GM12865 (cell line): ENCODE measurements at regions not wholly inside any gene's neighbourhood (a gene's known extent, or its start where the extent isn't known, plus 50 kb on each side); places are given as distances from the start of the nearest gene placed in this dataset.

ENCODE experiments used
- DNase-seq: peaks from one replicate; pipeline ENCODE4 v3.0.0; 2010; ENCODE audit warnings: low read depth
- H3K4me3 ChIP-seq: 2 replicates; pipeline ENCODE4 v1.5.1; 2011; ENCODE audit warnings: mild to moderate bottlenecking, low read depth, low read length, control low read depth
- CTCF ChIP-seq: IDR thresholded peaks from 2 replicates; pipeline ENCODE4 v1.5.1; 2011; ENCODE audit warnings: low read length, control low read depth, low read depth, inconsistent platforms; ENCODE audit not compliant: insufficient read depth; ENCODE audit errors: missing control alignments

DNA sequence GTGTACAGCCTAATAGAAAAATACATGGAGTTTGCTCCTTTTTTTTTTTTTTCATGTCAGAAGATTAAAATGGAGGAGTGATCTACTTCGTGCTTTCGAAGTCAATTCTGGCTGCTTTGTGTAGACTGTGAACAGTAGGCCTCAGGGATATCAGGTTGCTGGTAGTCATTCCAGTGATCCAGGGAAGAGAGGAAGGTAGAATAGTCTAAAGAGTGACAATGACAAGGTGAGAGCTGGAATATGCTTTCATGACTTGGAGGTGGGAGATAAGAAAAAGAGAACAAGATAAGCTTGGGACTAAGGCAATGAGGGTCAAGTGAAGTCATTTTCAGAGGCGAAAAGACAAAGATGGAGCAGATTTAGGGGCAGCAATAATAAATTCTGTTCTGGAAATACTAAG, 111.3 kb upstream of the MIR17HG start:
- no peak for DNase-seq
- no peak for TF ChIP-seq CTCF

GRCh38 chr13:91236921-91237320, 110.6 kb upstream of the MIR17HG start:
- no peak for DNase-seq
- TF ChIP-seq CTCF, result no peak
- no peak overlapping the region for H3K4me3 ChIP-seq

More for the DNA sequence above, 111.3 kb upstream of the MIR17HG start:
- H3K4me3 ChIP-seq, result no peak overlapping the region

- no peak for TF ChIP-seq CTCF
- peak; percentile 25 for DNase-seq
- no peak overlapping the region for H3K4me3 ChIP-seq
These were observed 109.5 kb upstream of the MIR17HG start for GRCh38 chr13:91238036-91238435.

DNA sequence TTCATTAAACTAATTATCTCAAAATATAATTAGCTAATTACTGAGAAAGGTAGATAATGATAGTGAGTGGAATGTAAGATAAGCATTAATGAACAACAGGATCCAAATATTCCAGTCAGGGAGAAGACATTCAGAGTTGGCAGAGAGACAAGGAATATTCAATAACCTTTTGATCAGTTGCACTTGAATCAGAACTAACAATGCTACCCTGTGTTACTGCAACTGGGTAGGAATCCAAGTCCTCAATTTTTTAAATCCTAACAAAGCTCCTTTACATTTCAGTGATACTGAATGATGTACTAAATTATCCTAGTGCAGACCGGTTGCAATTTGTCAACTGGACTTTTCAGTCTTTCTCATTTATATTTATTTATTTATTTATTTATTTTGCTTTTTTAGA, 107.1 kb upstream of the MIR17HG start:
- DNase-seq, result no peak
- H3K4me3 ChIP-seq, result no peak overlapping the region
- no peak for TF ChIP-seq CTCF

GRCh38 chr13:91241221-91241933, 106.1 kb upstream of the MIR17HG start:
- DNase-seq, result no peak
- H3K4me3 ChIP-seq, result no peak overlapping the region
- TF ChIP-seq CTCF, result no peak

- no peak for DNase-seq
These were observed 104.8 kb upstream of the MIR17HG start for GRCh38 chr13:91242652-91243051.

More at GRCh38 chr13:91242652-91243051, 104.8 kb upstream of the MIR17HG start:
- TF ChIP-seq CTCF, result no peak
- no peak overlapping the region for H3K4me3 ChIP-seq
